HG03097 (cell line): ENCODE measurements at regions not wholly inside any gene's neighbourhood (a gene's known extent, or its start where the extent isn't known, plus 50 kb on each side); places are given as distances from the start of the nearest gene placed in this dataset.

ENCODE experiments used
- ATAC-seq: cut with Tn5 transposase; IDR thresholded peaks from one replicate; pipeline ENCODE4 v1.9.1; 2021; ENCODE audit not compliant: unreplicated experiment, low FRiP score

GRCh38 chr10:44326474-44327030 lies 58.3 kb downstream of the CXCL12 start:
- no peak for ATAC-seq

GRCh38 chr10:44325596-44326307 lies 59.1 kb downstream of the CXCL12 start:
- no peak for ATAC-seq

- no peak for ATAC-seq
Measured at GRCh38 chr10:44325157-44325556, 59.7 kb downstream of the CXCL12 start.

- ATAC-seq: no peak
Measured at GRCh38 chr10:44323838-44324237, 61.1 kb downstream of the CXCL12 start.

GRCh38 chr10:44322137-44322536 lies 62.8 kb downstream of the CXCL12 start:
- ATAC-seq: no peak

GRCh38 chr10:44320756-44321155 lies 64.1 kb downstream of the CXCL12 start:
- no peak for ATAC-seq

- ATAC-seq: no peak
Measured at GRCh38 chr10:44317856-44318255, 67.0 kb downstream of the CXCL12 start.

GRCh38 chr10:44316922-44317215 lies 68.0 kb downstream of the CXCL12 start:
- no peak for ATAC-seq

- ATAC-seq: no peak
Measured at GRCh38 chr10:44316187-44316921, 68.5 kb downstream of the CXCL12 start.

- ATAC-seq: no peak
Measured at GRCh38 chr10:44314802-44315460, 70.0 kb downstream of the CXCL12 start.

GRCh38 chr10:44313761-44314165 lies 71.1 kb downstream of the CXCL12 start:
- ATAC-seq: no peak

GRCh38 chr10:44312401-44312800 lies 72.5 kb downstream of the CXCL12 start:
- no peak for ATAC-seq

GRCh38 chr10:44311563-44312051 lies 73.3 kb downstream of the CXCL12 start:
- no peak for ATAC-seq

GRCh38 chr10:44310762-44311562 lies 73.9 kb downstream of the CXCL12 start:
- peak; percentile 76 for ATAC-seq

GRCh38 chr10:44309939-44310761 lies 74.7 kb downstream of the CXCL12 start:
- no peak for ATAC-seq

GRCh38 chr10:44309361-44309760 lies 75.5 kb downstream of the CXCL12 start:
- ATAC-seq: no peak

- no peak for ATAC-seq
Measured at GRCh38 chr10:44308935-44309334, 76.0 kb downstream of the CXCL12 start.

- ATAC-seq: no peak
Measured at GRCh38 chr10:44307691-44308090, 77.2 kb downstream of the CXCL12 start.

GRCh38 chr10:44306762-44307161 lies 78.1 kb downstream of the CXCL12 start:
- ATAC-seq: no peak
